K562 (cell line): ENCODE measurements at regions not wholly inside any gene's neighbourhood (a gene's known extent, or its start where the extent isn't known, plus 50 kb on each side); places are given as distances from the start of the nearest gene placed in this dataset.

Experiments
- ARID2 ChIP-seq: fragments of 450-650 bp; IDR thresholded peaks from 2 replicates; pipeline ENCODE4 v1.6.1; 2017; ENCODE audit warnings: antibody characterized with exemption, mild to moderate bottlenecking
- CTCF ChIP-seq, 3 experiments: IDR thresholded peaks in 2 of 3; conservative IDR thresholded peaks in 1 of 3; 2 replicates each; pipeline ENCODE4 v1.5.1; 2011 to 2012; ENCODE audit warnings: low read length in 3 of 3, mild to moderate bottlenecking in 3 of 3, control low read depth in 2 of 3, improper control_type of control experiment in 1 of 3, inconsistent platforms in 1 of 3, low read depth in 1 of 3, mixed read lengths in 1 of 3, moderate library complexity in 1 of 3; ENCODE audit not compliant: insufficient read depth in 2 of 3
- EZH2 ChIP-seq: IDR thresholded peaks from 2 replicates; pipeline ENCODE4 v1.6.1; 2012; ENCODE audit warnings: low read depth, mild to moderate bottlenecking, inconsistent platforms, low read length, borderline replicate concordance
- KDM5B ChIP-seq: fragments of 200-600 bp; sonication (generic); IDR thresholded peaks from 2 replicates; pipeline ENCODE4 v1.6.1; 2012; ENCODE audit warnings: low read depth, mild to moderate bottlenecking, moderate library complexity, low read length, control low read depth, inconsistent platforms; ENCODE audit not compliant: insufficient replicate concordance
- MTF1 ChIP-seq: fragments of 250-450 bp; sonication (Bioruptor Pico); IDR thresholded peaks from 2 replicates; pipeline ENCODE4 v1.9.0; 2021; ENCODE audit warnings: moderate library complexity, mild to moderate bottlenecking, inconsistent platforms, borderline replicate concordance
- NR2C2 ChIP-seq, 2 experiments: fragments of 200-800 bp in 1 of 2; sonication (Bioruptor generic) in 1 of 2; sonication (generic) in 1 of 2; formaldehyde crosslinking in 1 of 2; IDR thresholded peaks; 2 replicates each; pipeline versions ENCODE4 v1.6.1 to v1.8.0; 2016 to 2022; ENCODE audit warnings: mild to moderate bottlenecking in 1 of 2, missing compliant biosample characterization in 1 of 2, missing genetic modification characterization in 1 of 2, missing genetic modification reagents in 1 of 2
- SPI1 ChIP-seq: IDR thresholded peaks from 2 replicates; pipeline ENCODE4 v1.6.1; 2011; ENCODE audit warnings: low read depth, low read length, control low read depth, borderline replicate concordance
- SUPT5H ChIP-seq: fragments of 450-650 bp; IDR thresholded peaks from 2 replicates; pipeline ENCODE4 v1.6.1; 2016
- TSC22D4 ChIP-seq: fragments of 450-650 bp; IDR thresholded peaks from 2 replicates; pipeline ENCODE4 v1.6.1; 2016; ENCODE audit warnings: missing genetic modification characterization, missing biosample characterization, control low read depth
- TF ChIP-seq, protein P1 (sequence below), 2 experiments: fragments of 450-650 bp in 1 of 2; sonication (generic) in 1 of 2; formaldehyde crosslinking in 1 of 2; IDR thresholded peaks in 1 of 2; conservative IDR thresholded peaks in 1 of 2; 2 replicates each; pipeline versions ENCODE4 v1.6.1 to v1.8.1; 2016 to 2023; ENCODE audit warnings: mild to moderate bottlenecking in 2 of 2, moderate library complexity in 2 of 2, inconsistent platforms in 1 of 2, missing genetic modification reagents in 1 of 2
- TF ChIP-seq, protein P2 (sequence below): sonication (generic); formaldehyde crosslinking; IDR thresholded peaks from 2 replicates; pipeline ENCODE4 v1.8.0; 2022; ENCODE audit warnings: mild to moderate bottlenecking, low read depth, missing genetic modification reagents
- TF ChIP-seq, protein P3 (sequence below): fragments of 450-650 bp; IDR thresholded peaks from 2 replicates; pipeline ENCODE4 v1.6.1; 2016; ENCODE audit warnings: antibody characterized with exemption

DNA sequence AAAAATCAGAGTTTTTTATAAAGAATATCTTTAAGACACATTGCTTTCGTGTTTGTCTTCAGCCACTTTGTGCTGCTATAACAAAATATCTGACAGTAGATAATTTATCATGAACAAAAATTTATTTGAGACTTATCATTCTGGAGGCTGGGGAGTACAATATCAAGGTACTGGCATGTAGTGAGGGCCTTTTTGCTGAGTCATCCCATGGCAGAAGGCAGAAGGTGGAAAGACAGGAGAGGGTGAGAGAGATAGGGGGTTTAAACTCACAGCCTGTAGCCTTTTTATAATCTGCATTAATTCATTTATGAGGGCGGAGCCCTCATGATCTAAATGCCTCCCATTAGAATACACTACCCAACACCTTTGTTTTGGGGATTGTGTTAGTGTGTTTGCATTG lies 431.2 kb upstream of the FAM47C start:
- TF ChIP-seq SUPT5H: no peak
- no peak for TF ChIP-seq CTCF (IDR thresholded peaks at IDR 0.05 in 2 of 3, conservative IDR thresholded peaks at IDR 0.05 in 1 of 3; ENCODE audit: insufficient read depth in 2 of 3, low read depth in 1 of 3, low read length in 3 of 3)
- TF ChIP-seq KDM5B: no peak
- TF ChIP-seq TSC22D4: no peak
- TF ChIP-seq ARID2: no peak
- TF ChIP-seq, protein P1, sequence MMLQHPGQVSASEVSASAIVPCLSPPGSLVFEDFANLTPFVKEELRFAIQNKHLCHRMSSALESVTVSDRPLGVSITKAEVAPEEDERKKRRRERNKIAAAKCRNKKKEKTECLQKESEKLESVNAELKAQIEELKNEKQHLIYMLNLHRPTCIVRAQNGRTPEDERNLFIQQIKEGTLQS (IDR thresholded peaks at IDR 0.05): no peak
- TF ChIP-seq, protein P1 (CRISPR knock-in tag; conservative IDR thresholded peaks at IDR 0.05): no peak
- TF ChIP-seq, protein P2, sequence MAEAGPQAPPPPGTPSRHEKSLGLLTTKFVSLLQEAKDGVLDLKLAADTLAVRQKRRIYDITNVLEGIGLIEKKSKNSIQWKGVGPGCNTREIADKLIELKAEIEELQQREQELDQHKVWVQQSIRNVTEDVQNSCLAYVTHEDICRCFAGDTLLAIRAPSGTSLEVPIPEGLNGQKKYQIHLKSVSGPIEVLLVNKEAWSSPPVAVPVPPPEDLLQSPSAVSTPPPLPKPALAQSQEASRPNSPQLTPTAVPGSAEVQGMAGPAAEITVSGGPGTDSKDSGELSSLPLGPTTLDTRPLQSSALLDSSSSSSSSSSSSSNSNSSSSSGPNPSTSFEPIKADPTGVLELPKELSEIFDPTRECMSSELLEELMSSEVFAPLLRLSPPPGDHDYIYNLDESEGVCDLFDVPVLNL (CRISPR knock-in tag): no peak
- no peak for TF ChIP-seq SPI1
- TF ChIP-seq, protein P3, sequence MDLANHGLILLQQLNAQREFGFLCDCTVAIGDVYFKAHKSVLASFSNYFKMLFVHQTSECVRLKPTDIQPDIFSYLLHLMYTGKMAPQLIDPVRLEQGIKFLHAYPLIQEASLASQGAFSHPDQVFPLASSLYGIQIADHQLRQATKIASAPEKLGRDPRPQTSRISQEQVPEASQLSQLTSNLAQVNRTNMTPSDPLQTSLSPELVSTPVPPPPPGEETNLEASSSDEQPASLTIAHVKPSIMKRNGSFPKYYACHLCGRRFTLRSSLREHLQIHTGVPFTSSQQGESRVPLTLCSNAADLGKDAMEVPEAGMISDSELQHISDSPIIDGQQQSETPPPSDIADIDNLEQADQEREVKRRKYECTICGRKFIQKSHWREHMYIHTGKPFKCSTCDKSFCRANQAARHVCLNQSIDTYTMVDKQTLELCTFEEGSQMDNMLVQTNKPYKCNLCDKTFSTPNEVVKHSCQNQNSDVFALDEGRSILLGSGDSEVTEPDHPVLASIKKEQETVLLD: no peak
- no peak for TF ChIP-seq MTF1 (CRISPR knock-in tag)
- TF ChIP-seq EZH2: no peak
- no peak for TF ChIP-seq NR2C2 (CRISPR knock-in tag; IDR thresholded peaks at IDR 0.05)
- no peak for TF ChIP-seq NR2C2 (tag; IDR thresholded peaks at IDR 0.05)
